ENCODE measurements at regions not wholly inside any gene's neighbourhood (a gene's known extent, or its start where the extent isn't known, plus 50 kb on each side); places are given as distances from the start of the nearest gene placed in this dataset.

GRCh38 chr1:8259498-8260290, 58.2 kb upstream of the SLC45A1 start (continued):
- TF ChIP-seq AHDC1 (CRISPR knock-in tag; IDR thresholded peaks at IDR 0.05; ENCODE audit: borderline replicate concordance) (0 out of 2 replicates have a peak, but pooled peaks have one; percentile 1), TCF7 (IDR thresholded peaks at IDR 0.05; ENCODE audit: low read depth) (peak; percentile 45; the same call in 1 of the 2 replicates), HDAC1 (CRISPR knock-in tag; IDR thresholded peaks at IDR 0.05) (peak; percentile 1; the same call in 1 of the 2 replicates), ZBTB40 (IDR thresholded peaks at IDR 0.05) (peak; percentile 74), ZBTB40 (CRISPR knock-in tag; IDR thresholded peaks at IDR 0.05) (peak; percentile 82), SOX6 (IDR thresholded peaks at IDR 0.05) (no peak), SOX6 (CRISPR knock-in tag; IDR thresholded peaks at IDR 0.05) (peak; percentile 64; the same call in 1 of the 2 replicates), WIZ (CRISPR knock-in tag; IDR thresholded peaks at IDR 0.05) (0 out of 2 replicates have a peak, but pooled peaks have one; percentile 37), CCDC6 (CRISPR knock-in tag; IDR thresholded peaks at IDR 0.05) (0 out of 2 replicates have a peak, but pooled peaks have one; percentile 11), SYNCRIP (IDR thresholded peaks at IDR 0.05; ENCODE audit: insufficient read depth, low read depth, low read length) (no peak), ZKSCAN8 (CRISPR knock-in tag; IDR thresholded peaks at IDR 0.05; ENCODE audit: borderline replicate concordance) (no peak), ZNF263 (CRISPR knock-in tag; IDR thresholded peaks at IDR 0.05) (no peak), SALL1 (CRISPR knock-in tag; IDR thresholded peaks at IDR 0.05) (peak; percentile 51), CBX1 (IDR thresholded peaks at IDR 0.05; ENCODE audit: low read depth) (no peak), ZNF3 (CRISPR knock-in tag; IDR thresholded peaks at IDR 0.05) (peak; percentile 42; the same call in 1 of the 2 replicates), SRY (CRISPR knock-in tag; IDR thresholded peaks at IDR 0.05) (peak; percentile 38; the same call in 1 of the 2 replicates)
